BLaER1 (cell line): ENCODE measurements at regions not wholly inside any gene's neighbourhood (a gene's known extent, or its start where the extent isn't known, plus 50 kb on each side); places are given as distances from the start of the nearest gene placed in this dataset.
"Not testable (repeated sequence)": the region's sequence is repeated elsewhere in the genome, so short reads cannot be mapped to it uniquely, and the experiment has no call there.

Source experiments
- H3K27ac ChIP-seq: shearing (Covaris generic); formaldehyde crosslinking; 2 replicates; pipeline ENCODE4 v1.8.1; 2022
- H3K27me3 ChIP-seq: shearing (Covaris generic); formaldehyde crosslinking; 2 replicates; pipeline ENCODE4 v1.8.1; 2022
- H3K36me3 ChIP-seq: shearing (Covaris generic); formaldehyde crosslinking; 2 replicates; pipeline ENCODE4 v1.8.1; 2022
- H3K4me1 ChIP-seq: shearing (Covaris generic); formaldehyde crosslinking; 2 replicates; pipeline ENCODE4 v1.8.1; 2022
- H3K4me2 ChIP-seq: shearing (Covaris generic); formaldehyde crosslinking; 2 replicates; pipeline ENCODE4 v1.8.1; 2022
- H3K4me3 ChIP-seq: shearing (Covaris generic); formaldehyde crosslinking; 2 replicates; pipeline ENCODE4 v1.8.1; 2022
- H3K9ac ChIP-seq: shearing (Covaris generic); formaldehyde crosslinking; 2 replicates; pipeline ENCODE4 v1.8.1; 2022
- H3K9me3 ChIP-seq: shearing (Covaris generic); formaldehyde crosslinking; 2 replicates; pipeline ENCODE4 v1.8.1; 2022
- H4K20me1 ChIP-seq: shearing (Covaris generic); formaldehyde crosslinking; 2 replicates; pipeline ENCODE4 v1.8.1; 2022
- Cebpa-rat ChIP-seq: shearing (Covaris generic); IDR thresholded peaks from 2 replicates; pipeline ENCODE4 v1.8.1; 2022

- not testable (repeated sequence) for H3K4me2 ChIP-seq, H3K27me3 ChIP-seq, H3K9ac ChIP-seq, H3K27ac ChIP-seq, H3K36me3 ChIP-seq, H3K4me3 ChIP-seq, H4K20me1 ChIP-seq
- H3K9me3 ChIP-seq = peaks cover 19% of the 10 kb centered on the region
- H3K4me1 ChIP-seq = peaks cover 21% of the 10 kb centered on the region
These were observed 53.1 kb upstream of the TMEM252 start for GRCh38 chr9:68593760-68594159.

- Histone ChIP-seq H3K36me3 (no peaks in the 10 kb centered on the region), H3K4me2 (no peak overlapping the region), H3K4me3 (no peak overlapping the region), H3K27ac (no peak overlapping the region), H3K27me3 (no peaks in the 10 kb centered on the region), H3K9ac (no peak overlapping the region), H3K4me1 (peaks cover 21% of the 10 kb centered on the region), H3K9me3 (peaks cover 19% of the 10 kb centered on the region), H4K20me1 (no peaks in the 10 kb centered on the region)
- no peak for TF ChIP-seq Cebpa-rat
These were observed 55.2 kb upstream of the TMEM252 start for GRCh38 chr9:68595868-68596267.

GRCh38 chr9:68597362-68597997 is 56.8 kb upstream of the TMEM252 start:
- H3K4me1 ChIP-seq = peaks cover 21% of the 10 kb centered on the region
- peak overlapping the region; percentile 41 for H3K4me2 ChIP-seq
- no peaks in the 10 kb centered on the region for H3K36me3 ChIP-seq
- TF ChIP-seq Cebpa-rat = no peak
- peaks cover 19% of the 10 kb centered on the region for H3K9me3 ChIP-seq
- no peaks in the 10 kb centered on the region for H3K27me3 ChIP-seq
- H3K9ac ChIP-seq = no peak overlapping the region
- H4K20me1 ChIP-seq = no peaks in the 10 kb centered on the region
- no peak overlapping the region for H3K4me3 ChIP-seq
- H3K27ac ChIP-seq = no peak overlapping the region

- Histone ChIP-seq H4K20me1 (no peaks in the 10 kb centered on the region), H3K36me3 (no peaks in the 10 kb centered on the region), H3K9ac (no peak overlapping the region), H3K27me3 (no peaks in the 10 kb centered on the region), H3K9me3 (0 out of 2 replicates have a peak, but pooled peaks cover under 1% of the 10 kb centered on the region), H3K4me1 (peaks cover 21% of the 10 kb centered on the region), H3K4me3 (no peak overlapping the region), H3K27ac (no peak overlapping the region), H3K4me2 (no peak overlapping the region)
- no peak for TF ChIP-seq Cebpa-rat
These were observed 59.1 kb upstream of the TMEM252 start for GRCh38 chr9:68599826-68600225.

- Histone ChIP-seq H3K27ac (no peak overlapping the region), H3K9ac (no peak overlapping the region), H3K9me3 (no peaks in the 10 kb centered on the region), H3K4me1 (peaks cover 21% of the 10 kb centered on the region), H3K36me3 (no peaks in the 10 kb centered on the region), H3K4me2 (no peak overlapping the region), H4K20me1 (no peaks in the 10 kb centered on the region), H3K27me3 (no peaks in the 10 kb centered on the region), H3K4me3 (no peak overlapping the region)
- no peak for TF ChIP-seq Cebpa-rat
These were observed 60.4 kb upstream of the TMEM252 start for GRCh38 chr9:68601081-68601480.

- H3K4me2 ChIP-seq = no peak overlapping the region
- no peak overlapping the region for H3K4me3 ChIP-seq
- H3K9me3 ChIP-seq = no peaks in the 10 kb centered on the region
- H3K9ac ChIP-seq = no peak overlapping the region
- H3K27ac ChIP-seq = no peak overlapping the region
- TF ChIP-seq Cebpa-rat = no peak
- no peaks in the 10 kb centered on the region for H3K27me3 ChIP-seq
- H3K4me1 ChIP-seq = peaks cover 3% of the 10 kb centered on the region
- H3K36me3 ChIP-seq = no peaks in the 10 kb centered on the region
- H4K20me1 ChIP-seq = no peaks in the 10 kb centered on the region
These were observed 62.7 kb upstream of the TMEM252 start for GRCh38 chr9:68603371-68603770.

GRCh38 chr9:68608763-68609162 is 68.1 kb upstream of the TMEM252 start:
- H3K4me1 ChIP-seq = no peaks in the 10 kb centered on the region
- H3K9ac ChIP-seq = no peak overlapping the region

GRCh38 chr9:68609901-68610415 is 69.3 kb upstream of the TMEM252 start:
- no peak for TF ChIP-seq Cebpa-rat
- Histone ChIP-seq H3K27ac (no peak overlapping the region), H3K4me1 (no peaks in the 10 kb centered on the region), H3K4me2 (no peak overlapping the region), H3K9me3 (peaks cover 11% of the 10 kb centered on the region), H3K4me3 (no peak overlapping the region), H3K9ac (no peak overlapping the region), H4K20me1 (no peaks in the 10 kb centered on the region), H3K27me3 (0 out of 2 replicates have a peak, but pooled peaks cover 3% of the 10 kb centered on the region), H3K36me3 (no peaks in the 10 kb centered on the region)

More at GRCh38 chr9:68608763-68609162, 68.1 kb upstream of the TMEM252 start:
- no peak for TF ChIP-seq Cebpa-rat
- H4K20me1 ChIP-seq = no peaks in the 10 kb centered on the region
- no peak overlapping the region for H3K27ac ChIP-seq
- no peaks in the 10 kb centered on the region for H3K27me3 ChIP-seq
- H3K4me2 ChIP-seq = no peak overlapping the region
- H3K36me3 ChIP-seq = no peaks in the 10 kb centered on the region
- H3K4me3 ChIP-seq = no peak overlapping the region
- H3K9me3 ChIP-seq = no peaks in the 10 kb centered on the region

- Histone ChIP-seq H3K9ac (no peak overlapping the region), H3K4me2 (no peak overlapping the region), H3K36me3 (no peaks in the 10 kb centered on the region), H3K9me3 (peaks cover 39% of the 10 kb centered on the region), H3K27me3 (0 out of 2 replicates have a peak, but pooled peaks cover 3% of the 10 kb centered on the region), H3K27ac (no peak overlapping the region), H3K4me1 (no peaks in the 10 kb centered on the region), H4K20me1 (no peaks in the 10 kb centered on the region), H3K4me3 (no peak overlapping the region)
- no peak for TF ChIP-seq Cebpa-rat
These were observed 73.4 kb upstream of the TMEM252 start for GRCh38 chr9:68614121-68614520.

- H3K4me1 ChIP-seq, H3K27me3 ChIP-seq, H3K36me3 ChIP-seq, H3K27ac ChIP-seq, H3K4me3 ChIP-seq, H3K9ac ChIP-seq, H3K4me2 ChIP-seq, H4K20me1 ChIP-seq: not testable (repeated sequence)
- peaks cover 39% of the 10 kb centered on the region for H3K9me3 ChIP-seq
These were observed 76.3 kb upstream of the TMEM252 start for GRCh38 chr9:68617011-68617410.

- no peak for TF ChIP-seq Cebpa-rat
- Histone ChIP-seq H3K27ac (no peak overlapping the region), H3K9me3 (peaks cover 37% of the 10 kb centered on the region), H3K4me2 (no peak overlapping the region), H3K4me1 (no peaks in the 10 kb centered on the region), H3K4me3 (no peak overlapping the region), H3K36me3 (no peaks in the 10 kb centered on the region), H3K9ac (no peak overlapping the region), H4K20me1 (no peaks in the 10 kb centered on the region), H3K27me3 (0 out of 2 replicates have a peak, but pooled peaks cover under 1% of the 10 kb centered on the region)
These were observed 78.4 kb upstream of the TMEM252 start for GRCh38 chr9:68619072-68619471.
